ENCODE measurements at regions not wholly inside any gene's neighbourhood (a gene's known extent, or its start where the extent isn't known, plus 50 kb on each side); places are given as distances from the start of the nearest gene placed in this dataset.

DNA sequence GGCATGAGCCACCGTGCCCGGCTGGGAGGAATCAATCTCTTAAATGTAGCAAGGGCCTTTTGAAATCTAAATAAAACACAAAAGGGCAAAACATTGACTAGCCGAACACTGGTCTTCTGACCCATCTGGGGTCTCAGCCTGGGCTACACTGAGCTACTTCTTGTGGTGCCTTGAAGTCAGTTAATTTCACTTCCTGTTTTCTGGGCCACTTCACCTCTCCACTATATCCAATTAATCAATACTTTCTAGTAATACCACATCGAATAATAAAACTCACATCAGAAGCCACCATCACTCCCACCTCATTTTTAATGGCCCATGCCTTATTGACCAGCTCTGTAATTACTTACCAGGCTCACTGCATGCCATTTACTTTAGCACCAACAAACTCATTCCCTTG is 138.0 kb upstream of the SAMSN1 start:
- no peak overlapping the region for H3K9ac ChIP-seq
- no peaks in the 10 kb centered on the region for H4K20me1 ChIP-seq (ENCODE audit: insufficient read depth)
- no peak overlapping the region for H3K27ac ChIP-seq (ENCODE audit: low read depth in 2 of 2, low read length in 1 of 2)
- H3K4me2 ChIP-seq, result no peak overlapping the region
- no peaks in the 10 kb centered on the region for H3K4me1 ChIP-seq (ENCODE audit: control insufficient read depth in 1 of 2, insufficient read depth in 2 of 2, low read depth in 1 of 2, low read length in 1 of 2)
- 0% methylated on average over 4 of the region's 4 CpGs for WGBS (ENCODE audit: low lambda C conversion rate)
- H3K9me3 ChIP-seq, result no peaks in the 10 kb centered on the region
- DNase-seq, result no peak
- ChIA-PET CTCF (no interaction called here), POLR2A (no interaction called here)
- no peaks in the 10 kb centered on the region for H3K79me2 ChIP-seq (ENCODE audit: insufficient read depth)
- H3K27me3 ChIP-seq (ENCODE audit: insufficient read depth), result no peaks in the 10 kb centered on the region
- H3K4me3 ChIP-seq (ENCODE audit: low read depth in 2 of 2, low read length in 1 of 2), result no peak overlapping the region
- no peak for TF ChIP-seq MAX (IDR thresholded peaks at IDR 0.05; ENCODE audit: low read depth)
- TF ChIP-seq FOXM1 (IDR thresholded peaks at IDR 0.05; ENCODE audit: low read depth), result no peak
- TF ChIP-seq YY1 (IDR thresholded peaks at IDR 0.05; ENCODE audit: low read depth), result no peak
- no peak for TF ChIP-seq GATA2 (CRISPR knock-in tag; IDR thresholded peaks at IDR 0.05)
- no peak for TF ChIP-seq ZBTB33 (IDR thresholded peaks at IDR 0.05; ENCODE audit: borderline replicate concordance, low read depth)
- no peak for TF ChIP-seq RXRA (IDR thresholded peaks at IDR 0.05; ENCODE audit: borderline replicate concordance, low read depth)
- TF ChIP-seq MXI1 (IDR thresholded peaks at IDR 0.05; ENCODE audit: low read depth, low read length), result no peak
- no peak for TF ChIP-seq MEF2A (IDR thresholded peaks at IDR 0.05; ENCODE audit: borderline replicate concordance, low read depth)
- TF ChIP-seq EZH2phosphoT487 (IDR thresholded peaks at IDR 0.05; ENCODE audit: borderline replicate concordance, low read depth), result no peak
- TF ChIP-seq RCOR1 (IDR thresholded peaks at IDR 0.05; ENCODE audit: low read length), result no peak
- TF ChIP-seq POLR2AphosphoS5 (IDR thresholded peaks at IDR 0.05; ENCODE audit: low read depth, low read length), result no peak
- TF ChIP-seq RAD21 (IDR thresholded peaks at IDR 0.05; ENCODE audit: low read length), result no peak
- TF ChIP-seq RFX5 (IDR thresholded peaks at IDR 0.05; ENCODE audit: low read length), result no peak
- H3K36me3 ChIP-seq (replicated peaks in 1 of 2; ENCODE audit: control insufficient read depth in 1 of 2, insufficient read depth in 2 of 2, low read length in 1 of 2), result no peaks in the 10 kb centered on the region
- no peak overlapping the region for H2AFZ ChIP-seq (ENCODE audit: low read depth)
- H3K9me2 ChIP-seq, result no peaks in the 10 kb centered on the region
- H3F3A ChIP-seq (replicated peaks; ENCODE audit: insufficient read depth), result no peaks in the 10 kb centered on the region

DNA sequence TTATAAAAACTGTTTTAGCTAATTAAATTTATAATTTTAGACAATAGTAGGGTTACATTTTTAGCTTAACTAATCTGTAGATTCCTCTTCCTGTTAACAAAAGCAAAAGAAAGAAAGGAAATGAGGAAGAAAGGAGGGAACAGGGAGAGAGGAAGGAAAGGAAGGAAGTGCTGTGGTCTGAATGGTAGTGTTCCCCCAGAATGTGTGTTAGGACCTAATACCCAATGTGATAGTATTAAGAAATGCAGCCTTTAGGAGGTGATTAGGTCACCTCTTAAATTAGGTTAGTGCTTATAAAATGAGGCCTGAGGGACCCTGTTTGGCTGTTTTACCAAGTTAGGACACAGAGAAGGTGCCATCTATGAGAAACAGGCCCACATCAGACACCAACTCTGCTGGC is 136.9 kb upstream of the SAMSN1 start:
- Histone ChIP-seq H3K9ac (no peak overlapping the region), H3K9me2 (no peaks in the 10 kb centered on the region), H3K27ac (ENCODE audit: low read depth in 2 of 2, low read length in 1 of 2) (no peak overlapping the region), H3F3A (replicated peaks; ENCODE audit: insufficient read depth) (no peaks in the 10 kb centered on the region), H4K20me1 (ENCODE audit: insufficient read depth) (no peaks in the 10 kb centered on the region), H3K79me2 (ENCODE audit: insufficient read depth) (no peaks in the 10 kb centered on the region), H3K4me3 (ENCODE audit: low read depth in 2 of 2, low read length in 1 of 2) (no peak overlapping the region), H2AFZ (ENCODE audit: low read depth) (no peak overlapping the region), H3K9me3 (no peaks in the 10 kb centered on the region), H3K36me3 (replicated peaks in 1 of 2; ENCODE audit: control insufficient read depth in 1 of 2, insufficient read depth in 2 of 2, low read length in 1 of 2) (no peaks in the 10 kb centered on the region), H3K4me1 (ENCODE audit: control insufficient read depth in 1 of 2, insufficient read depth in 2 of 2, low read depth in 1 of 2, low read length in 1 of 2) (no peaks in the 10 kb centered on the region), H3K27me3 (ENCODE audit: insufficient read depth) (no peaks in the 10 kb centered on the region), H3K4me2 (no peak overlapping the region)
- ChIA-PET POLR2A (no interaction called here), CTCF (no interaction called here)
- TF ChIP-seq, protein P1, sequence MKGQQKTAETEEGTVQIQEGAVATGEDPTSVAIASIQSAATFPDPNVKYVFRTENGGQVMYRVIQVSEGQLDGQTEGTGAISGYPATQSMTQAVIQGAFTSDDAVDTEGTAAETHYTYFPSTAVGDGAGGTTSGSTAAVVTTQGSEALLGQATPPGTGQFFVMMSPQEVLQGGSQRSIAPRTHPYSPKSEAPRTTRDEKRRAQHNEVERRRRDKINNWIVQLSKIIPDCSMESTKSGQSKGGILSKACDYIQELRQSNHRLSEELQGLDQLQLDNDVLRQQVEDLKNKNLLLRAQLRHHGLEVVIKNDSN (IDR thresholded peaks at IDR 0.05; ENCODE audit: borderline replicate concordance, low read depth), result no peak
- no peak for TF ChIP-seq JUND (IDR thresholded peaks at IDR 0.05)
- no peak for TF ChIP-seq CHD2 (IDR thresholded peaks at IDR 0.05; ENCODE audit: low read length, partially characterized antibody)
- no peak for TF ChIP-seq YY1 (IDR thresholded peaks at IDR 0.05; ENCODE audit: low read depth)
- no peak for TF ChIP-seq FOXJ3 (CRISPR knock-in tag; IDR thresholded peaks at IDR 0.05)
- no peak for TF ChIP-seq ELF1 (IDR thresholded peaks at IDR 0.05)
- no peak for TF ChIP-seq NRF1 (IDR thresholded peaks at IDR 0.05; ENCODE audit: low read depth, low read length)
- no peak for TF ChIP-seq NFIC (IDR thresholded peaks at IDR 0.05; ENCODE audit: borderline replicate concordance)
- TF ChIP-seq SMC3 (IDR thresholded peaks at IDR 0.05; ENCODE audit: low read depth, low read length), result no peak
- TF ChIP-seq, protein P2, sequence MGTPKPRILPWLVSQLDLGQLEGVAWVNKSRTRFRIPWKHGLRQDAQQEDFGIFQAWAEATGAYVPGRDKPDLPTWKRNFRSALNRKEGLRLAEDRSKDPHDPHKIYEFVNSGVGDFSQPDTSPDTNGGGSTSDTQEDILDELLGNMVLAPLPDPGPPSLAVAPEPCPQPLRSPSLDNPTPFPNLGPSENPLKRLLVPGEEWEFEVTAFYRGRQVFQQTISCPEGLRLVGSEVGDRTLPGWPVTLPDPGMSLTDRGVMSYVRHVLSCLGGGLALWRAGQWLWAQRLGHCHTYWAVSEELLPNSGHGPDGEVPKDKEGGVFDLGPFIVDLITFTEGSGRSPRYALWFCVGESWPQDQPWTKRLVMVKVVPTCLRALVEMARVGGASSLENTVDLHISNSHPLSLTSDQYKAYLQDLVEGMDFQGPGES (IDR thresholded peaks at IDR 0.05; ENCODE audit: low read depth, low read length), result no peak
- TF ChIP-seq RCOR1 (IDR thresholded peaks at IDR 0.05; ENCODE audit: low read length), result no peak
- no peak for TF ChIP-seq RXRA (IDR thresholded peaks at IDR 0.05; ENCODE audit: borderline replicate concordance, low read depth)
- TF ChIP-seq, protein P3, sequence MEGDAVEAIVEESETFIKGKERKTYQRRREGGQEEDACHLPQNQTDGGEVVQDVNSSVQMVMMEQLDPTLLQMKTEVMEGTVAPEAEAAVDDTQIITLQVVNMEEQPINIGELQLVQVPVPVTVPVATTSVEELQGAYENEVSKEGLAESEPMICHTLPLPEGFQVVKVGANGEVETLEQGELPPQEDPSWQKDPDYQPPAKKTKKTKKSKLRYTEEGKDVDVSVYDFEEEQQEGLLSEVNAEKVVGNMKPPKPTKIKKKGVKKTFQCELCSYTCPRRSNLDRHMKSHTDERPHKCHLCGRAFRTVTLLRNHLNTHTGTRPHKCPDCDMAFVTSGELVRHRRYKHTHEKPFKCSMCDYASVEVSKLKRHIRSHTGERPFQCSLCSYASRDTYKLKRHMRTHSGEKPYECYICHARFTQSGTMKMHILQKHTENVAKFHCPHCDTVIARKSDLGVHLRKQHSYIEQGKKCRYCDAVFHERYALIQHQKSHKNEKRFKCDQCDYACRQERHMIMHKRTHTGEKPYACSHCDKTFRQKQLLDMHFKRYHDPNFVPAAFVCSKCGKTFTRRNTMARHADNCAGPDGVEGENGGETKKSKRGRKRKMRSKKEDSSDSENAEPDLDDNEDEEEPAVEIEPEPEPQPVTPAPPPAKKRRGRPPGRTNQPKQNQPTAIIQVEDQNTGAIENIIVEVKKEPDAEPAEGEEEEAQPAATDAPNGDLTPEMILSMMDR (IDR thresholded peaks at IDR 0.05), result no peak
- no peak for TF ChIP-seq RFX5 (IDR thresholded peaks at IDR 0.05; ENCODE audit: low read length)
- no peak for TF ChIP-seq GATA2 (CRISPR knock-in tag; IDR thresholded peaks at IDR 0.05)
- no peak for TF ChIP-seq EP300 (IDR thresholded peaks at IDR 0.05; ENCODE audit: borderline replicate concordance in 1 of 2, low read depth in 1 of 2, low read length in 1 of 2)
- no peak for DNase-seq

Data from SK-N-SH (cell line).